HG03060 (cell line): ENCODE measurements at regions not wholly inside any gene's neighbourhood (a gene's known extent, or its start where the extent isn't known, plus 50 kb on each side); places are given as distances from the start of the nearest gene placed in this dataset.
"Not testable (repeated sequence)": the region's sequence is repeated elsewhere in the genome, so short reads cannot be mapped to it uniquely, and the experiment has no call there.

ENCODE experiments used
- ATAC-seq: cut with Tn5 transposase; IDR thresholded peaks from one replicate; pipeline ENCODE4 v1.9.1; 2021; ENCODE audit warnings: low read depth, moderate number of reproducible peaks; ENCODE audit not compliant: unreplicated experiment

DNA sequence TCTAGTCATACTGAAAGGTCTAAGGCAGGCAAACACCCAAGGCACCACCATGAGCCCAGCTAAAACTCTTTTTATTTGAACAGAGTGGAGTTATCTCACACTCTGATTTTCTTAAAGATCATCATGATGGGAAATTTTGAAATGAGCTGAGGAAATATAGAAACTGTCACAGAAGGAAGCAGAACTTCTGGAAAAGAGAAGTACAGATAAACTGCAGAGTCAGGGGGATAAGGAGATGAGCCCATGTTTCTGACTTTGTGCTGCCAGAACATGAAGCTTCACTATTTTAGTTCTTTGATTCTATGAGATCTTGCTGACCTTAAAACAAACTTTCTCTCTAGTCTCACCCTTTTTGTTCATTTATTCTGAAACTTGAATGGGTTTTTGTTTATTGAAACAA, 406.5 kb upstream of the EDIL3 start:
- ATAC-seq: no peak

DNA sequence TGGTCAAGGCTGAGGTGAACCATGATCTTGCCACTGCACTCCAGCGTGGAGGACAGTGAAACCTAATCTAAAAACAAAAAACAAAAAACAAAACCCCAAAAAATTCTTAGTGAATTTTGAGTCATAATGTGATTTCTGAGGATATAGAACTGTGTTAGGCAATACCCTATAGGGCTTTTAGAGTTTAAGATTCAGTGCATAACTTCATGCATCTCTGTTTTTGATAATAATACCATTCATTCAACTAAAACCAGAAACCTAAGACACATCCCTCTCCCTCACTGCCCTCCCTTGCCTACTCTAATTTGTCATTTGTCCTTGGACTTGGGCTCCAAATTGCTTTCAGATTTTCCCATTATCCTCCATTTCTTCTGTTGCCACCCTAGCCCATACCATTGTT, 405.7 kb upstream of the EDIL3 start:
- no peak for ATAC-seq

DNA sequence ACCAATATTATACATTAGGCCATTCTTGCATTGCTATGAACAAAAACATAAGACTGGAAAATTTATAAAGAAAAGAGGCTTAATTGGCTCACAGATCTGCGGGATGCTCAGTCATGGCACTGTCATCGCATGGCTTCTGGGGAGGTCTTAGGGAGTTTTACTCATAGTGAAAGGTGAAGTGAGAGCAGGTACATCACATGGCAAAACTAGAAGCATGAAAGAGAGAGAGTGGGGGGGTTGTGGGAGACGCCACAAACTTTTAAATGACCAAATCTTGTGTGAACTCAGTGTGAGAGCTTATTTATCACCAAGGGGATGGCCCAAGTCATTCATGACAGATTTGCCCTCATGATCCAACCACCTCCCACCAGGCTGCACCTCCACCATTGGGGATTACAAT, 398.3 kb upstream of the EDIL3 start:
- no peak for ATAC-seq

DNA sequence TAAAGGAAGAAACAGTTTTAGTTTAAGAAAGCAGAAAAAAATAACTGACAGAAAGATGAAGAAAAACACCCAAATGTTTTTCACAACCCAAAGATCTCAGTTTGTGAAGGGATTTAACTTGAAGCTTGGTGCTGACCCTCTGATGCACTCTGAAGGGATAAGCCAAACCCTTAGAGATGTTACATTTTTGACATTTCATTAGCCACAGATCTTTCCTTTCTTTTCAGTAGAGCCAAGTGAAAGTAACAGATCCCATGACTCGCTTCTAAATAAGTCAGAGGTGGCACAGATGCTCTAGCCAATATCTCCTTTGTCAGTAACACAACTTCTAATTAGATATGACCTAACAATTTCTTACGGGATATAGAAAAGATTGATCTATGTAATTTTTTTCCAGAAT, 394.5 kb upstream of the EDIL3 start:
- ATAC-seq: no peak

DNA sequence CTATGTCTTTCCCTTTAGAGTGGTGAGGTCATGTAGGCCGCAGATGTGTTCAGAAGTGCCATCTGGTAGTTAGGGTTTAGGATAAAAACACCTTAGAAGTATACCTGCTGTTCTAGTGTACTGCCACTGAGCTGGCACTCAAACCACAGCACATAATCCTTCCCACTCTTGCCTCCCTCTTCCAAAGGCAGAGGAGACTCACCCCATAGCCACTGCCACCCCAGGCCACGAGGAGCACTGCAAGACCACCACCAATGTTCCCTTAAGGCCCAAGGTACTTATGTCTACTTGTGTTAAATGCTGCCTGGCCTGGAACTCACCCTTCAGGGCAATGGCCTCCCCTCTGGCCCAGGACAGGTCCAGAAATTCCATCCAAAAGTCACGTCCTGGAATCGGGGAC, 379.5 kb upstream of the EDIL3 start:
- no peak for ATAC-seq

DNA sequence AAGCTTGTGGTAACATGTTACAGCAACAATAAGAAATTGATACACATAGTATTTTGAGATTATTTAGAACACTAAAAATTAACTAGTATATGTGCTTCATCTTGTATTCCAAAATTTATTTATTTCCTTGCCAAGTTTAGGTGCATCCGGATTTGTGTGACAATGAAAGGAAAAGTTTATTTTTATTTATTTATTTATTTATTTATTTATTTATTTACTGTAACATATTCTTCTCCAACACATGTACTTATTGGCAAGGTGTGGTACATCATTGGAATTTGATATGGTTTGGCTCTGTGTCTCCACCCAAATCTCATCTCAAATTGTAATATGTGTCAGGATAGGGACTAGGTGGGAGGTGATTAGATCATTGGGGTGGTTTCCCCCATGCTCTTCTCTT, 373.3 kb upstream of the EDIL3 start:
- ATAC-seq: no peak

DNA sequence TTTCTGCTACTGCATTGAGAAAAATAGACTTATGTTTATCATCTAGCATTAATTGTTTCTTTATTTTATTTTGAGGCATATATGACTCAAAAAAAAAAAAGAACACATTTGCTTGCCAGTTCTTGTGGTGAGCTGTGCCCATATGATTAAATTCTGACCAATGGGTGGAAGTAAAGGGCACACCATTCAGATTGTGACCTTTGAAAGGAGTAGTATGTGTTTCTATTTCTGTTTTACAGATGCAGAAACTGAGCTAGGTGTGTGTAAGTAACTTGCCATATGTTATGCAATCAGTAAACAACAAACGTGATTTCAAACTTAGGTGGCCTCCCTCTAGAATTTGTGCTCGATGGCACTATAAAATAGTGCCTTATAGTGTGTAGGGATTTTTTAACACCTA, 368.1 kb upstream of the EDIL3 start:
- no peak for ATAC-seq

DNA sequence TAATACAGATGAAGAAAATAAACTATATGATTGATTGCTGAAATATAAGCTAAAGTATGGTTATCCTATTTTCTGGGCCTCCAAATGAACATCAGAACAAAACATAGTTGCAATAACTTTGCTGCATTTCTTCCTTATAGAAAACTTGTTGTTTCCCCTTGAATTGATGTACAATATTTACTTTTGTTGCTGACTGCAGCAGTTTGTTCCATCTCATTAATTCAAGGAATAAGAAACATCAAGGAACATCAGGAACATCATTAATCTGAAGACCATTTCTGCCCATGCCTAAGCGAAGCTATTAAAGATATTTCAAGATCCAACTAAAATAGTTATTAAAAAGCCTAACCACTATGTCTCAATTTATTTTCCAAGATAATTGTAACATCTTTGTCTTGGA, 363.6 kb upstream of the EDIL3 start:
- ATAC-seq: no peak

DNA sequence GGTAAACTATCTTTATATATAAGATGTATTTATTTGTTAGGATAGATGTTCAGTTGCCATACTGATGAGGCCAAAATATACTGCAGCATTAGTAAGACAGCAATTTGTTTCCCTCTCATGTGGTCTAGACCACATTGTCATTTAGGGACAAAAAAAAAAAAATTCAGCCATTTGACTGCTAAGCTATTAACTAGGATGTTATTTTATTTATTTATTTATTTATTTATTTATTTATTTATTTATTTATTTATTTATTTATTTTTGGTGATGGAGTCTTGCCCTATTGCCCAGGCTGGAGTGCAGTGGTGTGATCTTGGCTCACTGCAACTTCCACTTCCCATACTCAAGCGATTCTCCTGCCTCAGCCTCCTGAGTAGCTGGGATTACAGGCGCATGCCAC, 361.6 kb upstream of the EDIL3 start:
- not testable (repeated sequence) for ATAC-seq

DNA sequence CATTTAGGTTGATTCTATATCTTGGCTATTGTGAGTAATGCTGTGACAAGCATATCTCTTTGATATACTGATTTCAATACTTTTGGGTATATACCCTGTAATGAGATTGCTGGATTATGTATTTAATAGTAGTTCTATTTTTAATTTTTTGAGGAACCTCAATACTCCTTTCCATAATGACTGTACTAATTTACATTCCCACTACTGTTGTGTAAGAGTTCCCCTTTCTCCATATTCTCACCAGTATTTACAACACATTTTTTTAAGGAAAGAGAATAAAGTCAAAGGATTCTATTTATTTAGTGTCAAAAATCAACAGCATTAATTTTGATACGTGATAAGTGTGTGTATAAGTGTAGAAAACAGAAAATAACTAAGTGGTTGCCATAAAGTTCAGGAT, 356.4 kb upstream of the EDIL3 start:
- ATAC-seq: no peak

DNA sequence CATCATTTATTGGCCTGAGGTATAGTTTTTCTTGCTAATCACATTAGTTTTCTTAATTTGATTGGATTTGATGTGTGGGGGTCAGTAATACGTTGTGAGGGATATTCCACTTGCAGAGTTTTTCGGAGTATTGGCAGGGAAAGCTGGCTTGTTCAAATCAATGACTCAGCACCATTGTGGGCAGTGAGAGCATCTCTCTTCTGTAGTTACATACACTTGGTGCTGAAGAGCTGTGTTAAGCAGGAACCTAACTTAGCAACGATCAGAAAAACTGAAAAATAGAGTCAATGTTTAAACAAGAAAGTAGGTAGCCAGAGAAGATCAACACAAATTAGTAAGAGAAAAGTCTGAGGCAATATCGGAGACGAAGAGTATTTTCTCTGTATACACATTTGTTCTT, 344.6 kb upstream of the EDIL3 start:
- no peak for ATAC-seq

DNA sequence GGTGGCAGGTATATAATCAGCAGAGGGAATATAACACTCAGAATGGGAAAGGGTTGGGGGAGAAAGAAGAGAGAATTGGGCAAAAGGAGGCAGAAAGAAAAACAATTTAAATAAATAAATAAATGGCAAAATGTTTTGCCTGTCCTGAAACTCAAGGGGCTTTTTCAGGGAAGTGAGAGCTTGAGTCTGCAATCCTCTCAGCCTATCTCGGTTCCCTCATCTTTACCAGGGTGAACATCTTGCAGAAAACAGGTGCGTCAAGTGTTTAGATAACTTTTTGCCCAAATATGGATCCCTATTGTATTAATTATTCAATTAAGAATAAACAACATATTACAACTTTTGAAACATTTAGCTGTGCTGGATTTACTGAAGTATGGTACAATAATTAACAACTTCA, 343.0 kb upstream of the EDIL3 start:
- ATAC-seq: no peak

DNA sequence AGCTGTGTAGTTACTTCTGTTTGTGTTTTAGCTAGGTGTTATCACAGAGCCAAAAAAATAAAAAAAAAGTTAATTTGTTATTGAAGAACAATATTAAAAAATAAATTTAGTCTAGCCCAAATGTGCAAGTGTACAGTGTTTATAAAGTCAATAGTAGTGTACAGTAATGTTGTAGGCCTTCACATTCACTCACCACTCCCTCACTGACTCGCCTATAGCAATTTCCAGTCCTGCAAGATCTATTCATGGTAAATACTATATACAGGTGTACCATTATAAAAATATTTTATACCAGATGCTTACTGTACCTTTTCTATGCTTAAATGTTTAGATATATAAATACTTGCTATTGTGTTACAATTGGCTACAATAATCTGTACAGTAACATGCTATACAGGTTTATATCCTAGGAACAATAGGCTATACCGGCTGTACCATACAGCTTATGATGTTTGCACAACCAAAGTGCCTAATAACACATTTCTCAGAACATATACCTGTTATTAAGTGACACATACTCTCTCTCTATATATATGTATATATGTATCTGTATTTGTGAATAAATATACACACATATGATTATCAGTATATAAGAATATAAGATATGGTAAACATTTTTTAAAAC, 341.4 kb upstream of the EDIL3 start:
- ATAC-seq: no peak

DNA sequence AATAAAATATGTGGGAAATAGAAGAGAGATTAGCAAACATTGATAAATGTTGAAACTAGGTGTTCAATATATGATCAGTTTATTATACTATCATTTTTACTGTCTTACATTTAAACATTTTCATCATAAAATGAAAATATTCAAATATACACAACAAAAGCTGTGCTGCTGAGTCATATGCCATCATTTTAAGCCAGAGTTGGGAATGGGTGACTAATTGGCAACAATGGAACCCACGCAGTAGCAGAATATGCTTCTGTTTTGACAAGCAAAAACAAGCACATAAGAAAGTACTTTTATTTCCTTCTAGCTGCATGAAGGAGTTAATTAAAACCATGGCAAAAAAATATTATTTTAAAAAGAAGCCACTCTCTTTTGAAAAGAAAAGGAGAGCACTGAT, 340.0 kb upstream of the EDIL3 start:
- ATAC-seq: no peak

DNA sequence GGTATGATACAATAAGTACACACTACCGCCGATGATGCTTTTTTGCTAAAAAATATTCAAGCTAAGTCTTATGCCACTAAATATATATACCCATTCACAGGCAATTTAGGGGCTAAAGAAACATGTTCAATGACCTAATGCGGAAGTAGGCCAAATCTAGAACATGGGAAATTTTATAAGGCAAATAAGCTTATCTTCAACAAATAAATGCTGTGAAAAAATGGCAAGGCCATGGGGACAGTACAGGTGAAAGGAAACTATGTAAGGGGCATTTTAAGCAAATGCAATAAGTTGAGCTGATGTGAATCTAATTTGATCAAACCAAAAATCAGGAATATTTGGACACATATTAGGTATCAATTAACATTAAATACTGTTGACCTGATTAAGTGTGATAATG, 339.5 kb upstream of the EDIL3 start:
- no peak for ATAC-seq

DNA sequence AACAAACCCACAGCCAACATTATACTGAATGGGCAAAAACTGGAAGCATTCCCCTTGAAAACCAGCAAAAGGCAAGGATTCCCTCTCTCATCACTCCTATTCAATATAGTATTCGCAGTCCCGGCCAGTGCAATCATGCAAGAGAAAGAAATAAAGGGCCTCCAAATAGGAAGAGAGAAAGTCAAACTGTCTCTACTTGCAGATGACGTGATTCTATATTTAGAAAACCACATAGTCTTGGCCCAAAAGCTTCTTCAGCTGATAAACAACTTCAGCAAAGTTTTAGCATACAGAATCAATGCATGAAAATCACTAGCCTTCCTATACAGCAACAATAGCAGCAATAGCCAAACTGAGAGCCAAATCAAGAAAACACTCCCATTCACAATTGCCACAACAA, 333.7 kb upstream of the EDIL3 start:
- ATAC-seq: no peak

DNA sequence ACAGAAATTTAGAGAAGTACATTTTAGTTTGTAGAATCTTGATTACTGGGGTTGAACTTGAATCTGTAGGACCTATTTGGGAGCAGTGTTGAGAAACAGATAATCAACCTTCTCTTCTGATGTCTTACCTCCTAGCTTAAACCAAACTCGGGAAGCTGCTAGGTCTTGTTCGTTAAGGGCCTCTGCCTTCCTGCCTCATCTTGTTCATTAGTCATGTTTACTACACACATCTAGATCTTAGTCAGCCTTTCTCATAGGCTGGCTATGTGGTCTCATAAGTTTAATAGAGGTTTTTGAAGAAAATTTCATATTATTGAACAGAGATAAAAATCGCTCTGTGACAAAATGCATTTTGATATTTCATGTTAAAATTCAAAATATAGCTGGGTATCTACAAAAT, 331.0 kb upstream of the EDIL3 start:
- ATAC-seq: no peak

DNA sequence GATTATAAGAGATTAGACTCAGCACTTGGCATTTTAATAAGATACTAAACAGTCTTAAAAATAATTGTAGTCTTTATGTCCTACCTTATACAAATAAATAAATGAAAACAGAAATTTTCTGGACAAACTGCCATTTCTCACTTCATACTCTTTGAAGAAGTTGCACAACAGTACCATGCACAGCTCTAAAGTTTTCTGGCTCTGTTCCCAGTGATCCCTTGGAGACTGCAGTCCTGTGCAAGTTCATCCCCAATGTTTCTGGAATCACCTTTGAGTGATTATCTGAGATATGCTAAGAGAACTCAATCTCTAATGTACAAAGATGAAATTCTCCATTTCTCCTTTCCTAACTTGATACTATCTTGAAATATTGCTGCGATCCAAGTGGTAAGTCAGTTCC, 330.4 kb upstream of the EDIL3 start:
- ATAC-seq: no peak

DNA sequence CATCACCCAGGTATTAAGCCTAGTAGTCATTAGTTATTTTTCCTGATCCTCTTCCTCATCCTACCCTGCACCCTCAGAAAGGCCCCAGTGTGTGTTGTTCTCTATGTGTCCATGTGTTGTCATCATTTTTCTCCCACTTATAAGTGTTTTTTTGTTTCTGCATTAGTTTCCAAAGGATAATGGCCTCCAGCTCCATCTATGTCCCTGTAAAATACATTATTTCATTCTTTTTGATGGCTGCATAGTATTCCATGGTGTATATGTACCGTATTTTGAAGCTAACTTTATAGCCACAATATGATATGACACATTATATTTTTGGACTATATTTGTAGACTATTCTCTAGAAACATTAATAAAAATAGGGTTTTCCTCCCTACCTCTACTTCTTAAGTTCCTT, 324.4 kb upstream of the EDIL3 start:
- ATAC-seq: no peak

DNA sequence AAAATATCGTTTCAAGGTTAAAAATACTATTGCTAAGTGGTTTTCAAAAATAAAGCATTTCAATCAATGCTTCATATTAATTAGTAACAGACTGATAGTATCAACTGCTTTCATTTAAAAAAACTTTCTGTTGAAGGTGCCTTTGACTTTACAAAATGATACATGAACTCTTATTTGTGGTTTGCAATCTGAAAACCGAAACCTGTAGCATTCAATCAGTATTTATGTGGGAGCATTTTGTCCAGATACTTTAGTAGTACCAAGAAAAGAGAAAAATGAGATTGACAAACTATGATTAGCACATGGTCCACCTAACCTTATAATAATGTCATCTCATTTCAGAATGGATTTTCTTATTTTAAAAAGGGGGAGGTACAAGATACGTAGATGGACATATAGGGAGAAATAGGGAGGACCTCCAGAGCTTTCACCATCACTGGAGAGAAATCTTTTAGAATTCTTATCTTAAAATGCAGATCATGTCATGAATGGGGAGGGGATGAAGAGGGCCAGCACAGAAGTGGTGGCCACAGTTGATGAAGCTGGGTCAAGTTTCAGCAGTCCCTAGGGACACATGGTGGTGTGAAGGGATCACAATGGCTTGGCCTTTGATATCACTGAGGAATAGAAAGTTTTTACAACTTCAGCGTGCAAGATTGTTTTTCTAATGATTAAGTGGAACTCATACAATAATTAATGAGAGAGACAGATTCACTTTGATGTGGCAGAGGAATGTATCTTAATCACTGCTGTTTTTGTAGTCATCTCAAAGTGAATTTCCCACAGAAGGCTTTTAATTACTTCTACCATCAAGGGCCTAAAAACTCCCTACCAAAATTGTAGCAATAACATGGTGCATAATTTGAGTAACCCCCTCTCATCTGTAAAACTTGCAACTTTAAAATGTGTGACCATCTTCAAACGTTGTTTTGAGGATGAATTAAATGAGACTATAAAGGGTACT, 322.3 kb upstream of the EDIL3 start:
- no peak for ATAC-seq

DNA sequence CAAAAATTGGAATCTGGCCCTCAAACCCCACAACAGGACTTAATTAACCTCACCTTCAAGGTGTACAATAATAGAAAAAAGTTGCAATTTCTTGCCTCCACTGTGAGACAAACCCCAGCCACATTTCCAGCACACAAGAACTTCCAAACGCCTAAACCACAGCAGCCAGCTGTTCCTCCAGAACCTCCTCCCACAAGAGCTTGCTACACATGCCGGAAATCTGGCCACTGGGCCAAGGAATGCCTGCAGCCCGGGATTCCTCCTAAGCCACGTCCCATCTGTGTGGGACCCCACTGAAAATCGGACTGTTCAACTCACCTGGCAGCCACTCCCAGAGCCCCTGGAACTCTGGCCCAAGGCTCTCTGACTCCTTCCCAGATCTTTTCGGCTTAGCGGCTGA, 315.9 kb upstream of the EDIL3 start:
- ATAC-seq: not testable (repeated sequence)

DNA sequence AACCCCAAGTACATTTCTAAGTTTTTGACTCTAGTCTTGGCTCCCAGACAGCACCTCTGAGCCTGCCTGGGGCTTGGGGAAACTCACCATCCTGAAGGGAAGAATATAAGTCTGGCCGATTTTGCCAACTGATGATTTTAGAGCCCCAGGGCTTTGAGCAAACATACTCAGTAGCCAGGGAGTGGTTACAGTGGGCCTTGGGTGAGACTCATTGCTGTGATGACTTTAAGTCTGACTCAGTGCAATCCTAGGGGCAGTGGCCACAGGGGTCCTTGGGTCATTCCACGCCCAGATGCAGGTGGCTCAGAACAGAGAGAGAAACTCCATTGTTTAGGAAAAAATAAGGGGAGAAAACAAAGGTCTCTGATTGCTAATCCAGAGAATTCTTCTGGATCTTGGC, 312.0 kb upstream of the EDIL3 start:
- no peak for ATAC-seq
